ENCODE measurements at regions not wholly inside any gene's neighbourhood (a gene's known extent, or its start where the extent isn't known, plus 50 kb on each side); places are given as distances from the start of the nearest gene placed in this dataset.

DNA sequence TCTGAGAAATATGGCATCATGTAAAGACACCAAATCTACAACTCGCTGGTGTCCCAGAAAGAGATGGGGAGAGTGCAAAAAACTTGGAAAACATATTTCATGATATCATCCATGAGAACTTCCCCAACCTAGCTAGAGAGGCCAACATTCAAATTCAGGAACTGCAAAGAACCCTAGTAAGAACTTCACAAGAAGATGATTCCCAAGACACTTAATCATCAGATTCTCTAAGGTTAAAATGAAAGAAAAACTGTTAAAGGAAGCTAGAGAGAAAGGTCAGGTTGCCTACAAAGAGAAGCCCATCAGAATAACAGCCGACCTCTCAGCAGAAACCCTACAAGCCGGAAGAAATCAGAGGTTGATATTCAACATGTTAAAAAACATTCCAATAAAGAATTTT, 95.5 kb upstream of the PRLR start:
- WGBS (ENCODE audit: insufficient coverage) = no CpG with 5 or more reads among the region's 3 CpGs
- Histone ChIP-seq H3K27me3 (ENCODE audit: control insufficient read depth, insufficient read depth, low read length) (no peaks in the 10 kb centered on the region), H3K4me1 (ENCODE audit: control insufficient read depth, insufficient read depth, low read length) (no peaks in the 10 kb centered on the region), H3K4me3 (ENCODE audit: low read length) (no peak overlapping the region), H3K9me3 (replicated peaks; ENCODE audit: control insufficient read depth, low read depth, low read length) (no peaks in the 10 kb centered on the region), H3K36me3 (ENCODE audit: control insufficient read depth, insufficient read depth, low read length) (no peaks in the 10 kb centered on the region), H3K27ac (ENCODE audit: low read length) (no peak overlapping the region)
- DNase-seq = no peak

GRCh38 chr5:35324679-35325078, 94.4 kb upstream of the PRLR start:
- Histone ChIP-seq H3K4me3 (ENCODE audit: low read length) (no peak overlapping the region), H3K36me3 (ENCODE audit: control insufficient read depth, insufficient read depth, low read length) (no peaks in the 10 kb centered on the region), H3K9me3 (replicated peaks; ENCODE audit: control insufficient read depth, low read depth, low read length) (no peaks in the 10 kb centered on the region), H3K27ac (ENCODE audit: low read length) (no peak overlapping the region), H3K27me3 (ENCODE audit: control insufficient read depth, insufficient read depth, low read length) (no peaks in the 10 kb centered on the region), H3K4me1 (ENCODE audit: control insufficient read depth, insufficient read depth, low read length) (no peaks in the 10 kb centered on the region)
- WGBS (ENCODE audit: insufficient coverage) = 89% methylated on average over 6 of the region's 6 CpGs
- no peak for DNase-seq

DNA sequence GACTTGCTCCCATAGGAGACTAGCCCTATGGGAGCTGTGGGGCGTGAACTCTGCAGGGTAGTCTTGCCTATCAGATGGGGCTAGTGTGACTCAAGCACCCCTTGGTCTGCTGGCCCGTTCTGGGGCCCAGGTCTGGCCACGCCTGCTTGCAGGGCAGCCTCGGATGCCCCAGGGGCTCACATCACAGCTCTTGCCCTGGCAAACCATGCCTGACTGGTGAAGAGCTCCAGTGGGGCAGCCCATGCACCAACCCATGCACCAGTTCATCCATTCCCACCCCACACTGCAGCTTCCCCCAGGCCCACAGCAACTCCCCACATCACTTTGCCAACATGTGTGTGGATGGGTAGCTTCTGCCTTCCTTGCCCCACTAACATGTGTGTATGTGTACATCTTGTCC, 93.9 kb upstream of the PRLR start:
- no peaks in the 10 kb centered on the region for H3K9me3 ChIP-seq (replicated peaks; ENCODE audit: control insufficient read depth, low read depth, low read length)
- no peaks in the 10 kb centered on the region for H3K36me3 ChIP-seq (ENCODE audit: control insufficient read depth, insufficient read depth, low read length)
- no peak overlapping the region for H3K27ac ChIP-seq (ENCODE audit: low read length)
- WGBS (ENCODE audit: insufficient coverage) = 93% methylated on average over 4 of the region's 4 CpGs
- H3K27me3 ChIP-seq (ENCODE audit: control insufficient read depth, insufficient read depth, low read length) = no peaks in the 10 kb centered on the region
- H3K4me1 ChIP-seq (ENCODE audit: control insufficient read depth, insufficient read depth, low read length) = no peaks in the 10 kb centered on the region
- no peak overlapping the region for H3K4me3 ChIP-seq (ENCODE audit: low read length)
- DNase-seq = no peak

DNA sequence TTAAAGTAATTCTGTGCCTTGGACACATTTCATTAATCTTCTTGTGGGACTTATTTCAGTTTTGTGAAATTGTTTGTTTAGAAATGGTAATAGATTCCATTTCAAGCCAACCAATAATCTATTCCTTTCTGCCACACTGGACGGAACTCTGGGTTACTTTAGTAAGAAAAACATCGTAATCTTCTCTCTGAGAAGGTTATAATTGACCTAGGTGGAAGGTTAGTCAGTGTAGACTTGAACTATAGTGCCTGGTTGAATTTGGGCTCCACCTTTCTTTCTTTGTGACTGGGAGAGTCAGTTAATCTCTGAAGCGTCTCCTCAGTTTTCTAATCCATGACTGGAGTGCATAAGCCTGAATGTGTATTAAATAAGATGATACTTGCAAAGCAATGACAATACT, 89.7 kb upstream of the PRLR start:
- Histone ChIP-seq H3K4me3 (ENCODE audit: low read length) (no peak overlapping the region), H3K27ac (ENCODE audit: low read length) (no peak overlapping the region), H3K27me3 (ENCODE audit: control insufficient read depth, insufficient read depth, low read length) (no peaks in the 10 kb centered on the region), H3K4me1 (ENCODE audit: control insufficient read depth, insufficient read depth, low read length) (no peaks in the 10 kb centered on the region), H3K36me3 (ENCODE audit: control insufficient read depth, insufficient read depth, low read length) (no peaks in the 10 kb centered on the region), H3K9me3 (replicated peaks; ENCODE audit: control insufficient read depth, low read depth, low read length) (no peaks in the 10 kb centered on the region)
- WGBS (ENCODE audit: insufficient coverage) = no CpG with 5 or more reads among the region's 3 CpGs
- DNase-seq = no peak

DNA sequence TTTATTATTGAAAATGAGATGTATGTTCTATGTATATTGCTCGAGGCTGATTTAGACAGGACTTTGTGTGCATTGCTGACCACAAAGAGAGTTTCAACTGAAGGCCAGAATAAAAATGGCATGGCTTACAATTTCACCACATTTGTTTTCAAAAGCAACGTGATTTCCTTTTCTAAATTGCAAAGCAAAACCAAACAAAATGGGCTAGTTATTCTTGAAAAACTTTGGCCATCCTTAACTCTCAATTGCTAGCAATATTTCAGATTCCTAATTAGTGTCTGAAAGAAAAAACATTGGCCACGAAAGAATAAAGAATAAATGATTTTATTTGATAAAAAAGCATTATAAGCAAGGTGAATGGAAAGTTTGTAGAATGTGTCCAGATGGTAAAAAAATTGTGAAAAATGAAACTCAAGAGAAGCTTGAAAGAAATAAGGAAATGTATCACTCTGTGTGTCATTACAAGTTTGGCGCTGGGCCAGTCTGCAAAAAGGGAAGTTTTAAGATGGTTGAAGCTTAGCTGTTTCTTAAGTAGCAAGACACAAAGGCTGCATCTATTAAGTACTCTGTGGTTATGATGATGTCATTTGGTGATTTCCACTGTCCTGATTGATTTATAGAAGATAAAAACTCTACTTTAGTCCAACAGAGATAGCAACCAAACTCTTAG, 89.2 kb upstream of the PRLR start:
- H3K4me3 ChIP-seq (ENCODE audit: low read length) = no peak overlapping the region
- no peaks in the 10 kb centered on the region for H3K36me3 ChIP-seq (ENCODE audit: control insufficient read depth, insufficient read depth, low read length)
- peak; percentile 83 for DNase-seq
- no peaks in the 10 kb centered on the region for H3K9me3 ChIP-seq (replicated peaks; ENCODE audit: control insufficient read depth, low read depth, low read length)
- no peaks in the 10 kb centered on the region for H3K4me1 ChIP-seq (ENCODE audit: control insufficient read depth, insufficient read depth, low read length)
- no peaks in the 10 kb centered on the region for H3K27me3 ChIP-seq (ENCODE audit: control insufficient read depth, insufficient read depth, low read length)
- 40% methylated on average over 1 of the region's 4 CpGs for WGBS (ENCODE audit: insufficient coverage)
- H3K27ac ChIP-seq (ENCODE audit: low read length) = no peak overlapping the region

- Histone ChIP-seq H3K27me3 (ENCODE audit: control insufficient read depth, insufficient read depth, low read length) (no peaks in the 10 kb centered on the region), H3K36me3 (ENCODE audit: control insufficient read depth, insufficient read depth, low read length) (no peaks in the 10 kb centered on the region), H3K27ac (ENCODE audit: low read length) (no peak overlapping the region), H3K9me3 (replicated peaks; ENCODE audit: control insufficient read depth, low read depth, low read length) (no peaks in the 10 kb centered on the region), H3K4me3 (ENCODE audit: low read length) (no peak overlapping the region), H3K4me1 (ENCODE audit: control insufficient read depth, insufficient read depth, low read length) (no peaks in the 10 kb centered on the region)
- DNase-seq = no peak
- no CpG with 5 or more reads among the region's 2 CpGs for WGBS (ENCODE audit: insufficient coverage)
Observed at GRCh38 chr5:35317586-35317985, 87.3 kb upstream of the PRLR start.

- peak; percentile 54 for DNase-seq
- no peaks in the 10 kb centered on the region for H3K36me3 ChIP-seq (ENCODE audit: control insufficient read depth, insufficient read depth, low read length)
- H3K9me3 ChIP-seq (replicated peaks; ENCODE audit: control insufficient read depth, low read depth, low read length) = no peaks in the 10 kb centered on the region
- WGBS (ENCODE audit: insufficient coverage) = no CpG with 5 or more reads among the region's 4 CpGs
- H3K4me3 ChIP-seq (ENCODE audit: low read length) = no peak overlapping the region
- no peak overlapping the region for H3K27ac ChIP-seq (ENCODE audit: low read length)
- H3K27me3 ChIP-seq (ENCODE audit: control insufficient read depth, insufficient read depth, low read length) = no peaks in the 10 kb centered on the region
- H3K4me1 ChIP-seq (ENCODE audit: control insufficient read depth, insufficient read depth, low read length) = no peaks in the 10 kb centered on the region
Observed at GRCh38 chr5:35316611-35317274, 86.5 kb upstream of the PRLR start.

DNA sequence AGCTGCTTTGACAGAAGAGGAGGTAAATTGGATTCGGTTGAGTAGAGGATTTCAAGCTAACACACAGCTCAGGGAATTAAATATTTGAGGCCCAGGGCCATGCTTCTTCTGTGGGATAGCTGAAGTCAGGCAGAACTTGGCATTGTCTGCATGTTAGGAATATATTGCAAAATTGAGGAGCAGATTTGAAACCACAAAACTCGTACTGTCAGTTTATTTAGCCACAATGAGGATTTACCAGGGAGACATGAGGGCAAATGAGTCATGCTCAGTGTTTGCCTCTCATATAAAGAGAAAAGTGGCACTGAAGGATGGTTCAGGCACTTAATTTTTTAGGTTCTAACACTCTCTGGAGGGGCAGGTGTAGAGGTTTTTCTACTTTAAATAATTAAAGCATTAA, 83.0 kb upstream of the PRLR start:
- no peaks in the 10 kb centered on the region for H3K4me1 ChIP-seq (ENCODE audit: control insufficient read depth, insufficient read depth, low read length)
- H3K27ac ChIP-seq (ENCODE audit: low read length) = no peak overlapping the region
- H3K36me3 ChIP-seq (ENCODE audit: control insufficient read depth, insufficient read depth, low read length) = no peaks in the 10 kb centered on the region
- no peak for DNase-seq
- no peaks in the 10 kb centered on the region for H3K27me3 ChIP-seq (ENCODE audit: control insufficient read depth, insufficient read depth, low read length)
- 75% methylated on average over 1 of the region's 2 CpGs for WGBS (ENCODE audit: insufficient coverage)
- H3K4me3 ChIP-seq (ENCODE audit: low read length) = no peak overlapping the region
- H3K9me3 ChIP-seq (replicated peaks; ENCODE audit: control insufficient read depth, low read depth, low read length) = no peaks in the 10 kb centered on the region

GRCh38 chr5:35312267-35312666, 82.0 kb upstream of the PRLR start:
- H3K36me3 ChIP-seq (ENCODE audit: control insufficient read depth, insufficient read depth, low read length) = no peaks in the 10 kb centered on the region
- DNase-seq = no peak
- no peaks in the 10 kb centered on the region for H3K9me3 ChIP-seq (replicated peaks; ENCODE audit: control insufficient read depth, low read depth, low read length)
- H3K27ac ChIP-seq (ENCODE audit: low read length) = no peak overlapping the region
- H3K4me3 ChIP-seq (ENCODE audit: low read length) = no peak overlapping the region
- WGBS (ENCODE audit: insufficient coverage) = no CpG with 5 or more reads among the region's 1 CpG
- no peaks in the 10 kb centered on the region for H3K4me1 ChIP-seq (ENCODE audit: control insufficient read depth, insufficient read depth, low read length)
- H3K27me3 ChIP-seq (ENCODE audit: control insufficient read depth, insufficient read depth, low read length) = no peaks in the 10 kb centered on the region

GRCh38 chr5:35309365-35310130, 79.3 kb upstream of the PRLR start:
- 63% methylated on average over 1 of the region's 7 CpGs for WGBS (ENCODE audit: insufficient coverage)
- no peaks in the 10 kb centered on the region for H3K27me3 ChIP-seq (ENCODE audit: control insufficient read depth, insufficient read depth, low read length)
- H3K9me3 ChIP-seq (replicated peaks; ENCODE audit: control insufficient read depth, low read depth, low read length) = no peaks in the 10 kb centered on the region
- H3K27ac ChIP-seq (ENCODE audit: low read length) = no peak overlapping the region
- H3K4me3 ChIP-seq (ENCODE audit: low read length) = no peak overlapping the region
- DNase-seq = peak; percentile 21
- no peaks in the 10 kb centered on the region for H3K36me3 ChIP-seq (ENCODE audit: control insufficient read depth, insufficient read depth, low read length)
- H3K4me1 ChIP-seq (ENCODE audit: control insufficient read depth, insufficient read depth, low read length) = no peaks in the 10 kb centered on the region
